NCI-H1417 (cell line): ENCODE measurements at regions not wholly inside any gene's neighbourhood (a gene's known extent, or its start where the extent isn't known, plus 50 kb on each side); places are given as distances from the start of the nearest gene placed in this dataset.
A peak's percentile ranks its signal among the peaks of the same experiment; 100 is the strongest.

Experiments
- DNase-seq, 3 experiments: peaks; one replicate each; lab custom pipeline; 2025; lab: John Stamatoyannopoulos, UW

DNA sequence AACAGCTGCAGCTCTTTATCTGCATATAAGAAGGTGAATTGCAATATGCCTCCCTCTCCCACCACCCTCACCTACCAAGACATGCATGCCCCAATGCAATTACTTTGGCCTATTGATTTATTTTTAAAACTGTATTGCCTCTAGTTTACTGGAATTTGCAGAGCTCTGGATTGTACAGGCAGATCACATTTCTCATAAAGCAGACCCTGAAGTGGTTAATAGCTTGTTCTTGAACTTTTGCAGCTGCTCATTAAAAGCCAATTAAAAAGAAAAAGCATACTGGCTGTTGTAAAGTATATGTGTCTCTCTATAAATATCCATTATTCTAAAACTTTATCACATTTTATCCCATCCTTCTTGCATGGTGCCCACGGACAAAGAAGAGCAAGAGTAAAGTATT, 221.5 kb upstream of the TOPAZ1 start:
- peak in 1 of 3 experiments; percentile 46 for DNase-seq

DNA sequence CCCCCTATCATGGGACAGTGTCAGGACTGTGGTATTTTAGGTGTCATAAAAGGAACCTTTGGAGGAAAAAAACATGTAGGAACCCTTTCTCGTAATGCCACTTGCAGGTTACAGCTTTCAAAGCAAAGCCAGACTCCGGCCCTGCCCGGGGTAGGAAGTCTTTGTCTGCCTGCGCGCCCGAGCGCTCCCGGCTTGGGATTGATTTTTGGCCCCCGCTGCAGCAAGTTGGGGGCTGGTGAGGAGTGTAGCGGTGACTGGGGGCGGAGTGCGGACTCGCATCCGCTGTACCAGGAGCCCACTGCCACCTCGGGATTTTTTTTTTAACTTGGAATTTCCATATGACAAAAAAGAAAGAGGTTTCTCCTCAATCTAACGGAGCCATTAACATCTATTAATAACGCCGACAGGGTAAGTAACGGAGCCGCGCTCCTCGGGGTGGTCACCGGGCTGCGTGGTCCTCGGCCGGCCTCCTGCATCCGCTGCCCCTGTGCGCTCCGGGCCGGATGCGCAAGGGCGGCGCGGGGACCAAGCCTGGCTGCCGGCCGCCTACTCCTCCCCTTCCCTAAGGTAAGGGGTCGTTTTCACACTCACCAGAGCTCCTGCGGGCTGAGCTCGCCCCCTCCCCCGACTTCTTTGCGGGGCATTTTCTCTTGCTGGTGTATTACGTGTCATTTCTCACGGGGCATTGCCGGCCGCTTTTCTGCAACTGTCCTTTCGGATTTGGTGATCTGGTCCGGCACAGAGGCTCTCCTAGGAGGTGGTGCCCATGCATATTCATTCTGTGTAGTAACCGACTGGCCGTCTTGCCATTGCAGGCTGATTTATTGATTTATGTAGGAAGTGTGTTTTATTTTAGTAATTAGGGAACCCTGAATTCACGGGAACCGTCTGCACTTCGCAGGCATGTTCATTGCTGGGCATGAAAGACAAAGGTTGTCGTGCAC, 219.8 kb upstream of the TOPAZ1 start:
- DNase-seq: no peak

DNA sequence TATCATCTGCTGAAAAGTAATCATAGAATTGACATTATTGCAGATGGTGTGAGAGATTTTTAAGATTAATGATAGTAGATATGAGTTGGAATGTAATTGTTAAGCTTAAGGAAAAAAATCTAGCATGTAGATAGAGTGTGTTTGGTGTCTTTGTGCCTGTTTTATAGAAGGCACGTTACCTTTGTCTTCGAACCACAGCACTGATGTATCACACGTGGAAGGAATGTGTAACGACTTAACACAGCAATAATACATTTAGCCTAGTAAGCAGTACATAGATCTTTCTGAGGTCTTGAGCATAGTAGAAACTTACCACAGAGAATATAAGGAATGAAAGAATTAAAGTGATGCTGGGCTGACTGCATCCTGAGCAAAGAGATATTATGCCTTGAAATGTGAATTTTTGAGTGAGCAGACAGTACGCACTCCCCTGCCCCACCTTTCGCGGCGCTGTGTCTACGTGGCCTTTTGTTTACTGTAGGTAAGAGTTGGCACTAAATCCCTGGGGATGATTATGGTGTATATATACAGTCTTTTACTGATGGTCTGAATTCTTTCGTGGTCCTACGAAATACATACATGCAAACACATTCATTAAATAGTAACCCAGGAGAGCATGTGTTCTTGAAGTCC, 217.6 kb upstream of the TOPAZ1 start:
- DNase-seq: no peak

DNA sequence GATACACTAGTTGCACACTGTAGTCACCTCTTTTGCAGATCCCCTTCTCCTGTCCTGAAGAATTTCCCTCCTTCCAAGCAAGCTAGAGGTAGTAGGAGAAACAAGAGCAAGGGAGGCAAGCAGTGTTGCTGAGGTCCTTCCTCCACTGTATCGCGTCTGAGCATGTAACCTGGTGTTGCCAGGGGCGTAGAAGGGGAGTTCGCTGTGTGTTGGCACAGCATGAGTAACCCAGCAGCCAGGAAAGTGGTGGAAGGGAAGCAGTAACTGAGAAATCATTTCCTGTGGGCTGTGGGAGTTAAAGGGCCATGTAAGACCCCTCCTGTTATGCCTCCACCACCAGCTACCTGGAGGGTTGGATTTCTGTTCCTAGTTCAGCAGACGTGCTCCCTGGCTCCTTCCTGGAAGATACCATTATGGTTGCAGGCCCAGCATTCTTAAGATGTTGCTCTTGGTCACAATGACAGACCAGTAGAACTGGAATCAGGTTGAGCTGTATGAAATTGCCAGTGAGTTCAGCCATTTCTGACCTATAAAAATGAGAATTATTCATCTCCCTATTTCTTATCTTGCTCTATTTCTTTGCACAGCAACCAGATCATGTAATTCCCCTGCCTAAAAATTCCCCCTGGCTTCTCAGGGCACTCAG, 215.3 kb upstream of the TOPAZ1 start:
- no peak for DNase-seq

DNA sequence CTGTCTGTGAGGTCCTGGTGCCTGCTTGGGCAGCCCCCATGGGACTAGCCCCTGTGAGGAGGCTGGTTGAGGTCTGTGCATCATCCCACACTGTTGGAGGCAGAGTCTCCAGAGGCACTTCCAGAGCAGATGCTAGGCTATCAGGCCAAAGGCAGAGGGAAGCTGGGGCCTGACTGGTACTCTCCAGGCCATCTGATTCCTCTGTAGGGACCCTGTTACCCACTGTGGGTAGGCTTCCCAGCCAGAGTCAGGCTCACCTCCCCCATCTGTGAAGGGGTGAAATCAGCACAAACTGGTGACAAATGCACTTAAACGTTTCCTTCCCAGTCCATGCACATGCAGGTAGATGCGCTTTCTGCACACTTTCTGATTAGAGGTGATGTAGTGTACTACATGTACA, 212.6 kb upstream of the TOPAZ1 start:
- no peak for DNase-seq

DNA sequence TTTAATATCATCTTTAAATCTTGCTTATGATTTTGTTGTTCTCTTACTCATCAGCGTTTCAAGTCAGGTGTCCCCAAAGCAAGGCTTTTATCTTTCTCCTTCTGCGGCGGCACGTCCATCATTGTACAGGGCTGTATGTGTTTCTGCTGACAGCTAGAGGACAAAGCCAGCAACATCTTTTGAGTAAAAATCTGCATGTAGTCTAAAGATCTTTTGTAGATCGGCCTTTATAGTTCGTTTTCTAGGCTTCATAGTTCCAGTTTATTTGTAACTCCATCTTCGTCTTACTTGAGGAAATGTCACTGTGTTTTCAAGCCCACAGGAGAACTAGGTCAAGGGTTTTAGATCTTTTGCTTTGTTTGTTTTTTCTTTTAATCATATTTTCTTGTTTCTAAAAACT, 211.4 kb upstream of the TOPAZ1 start:
- no peak for DNase-seq

DNA sequence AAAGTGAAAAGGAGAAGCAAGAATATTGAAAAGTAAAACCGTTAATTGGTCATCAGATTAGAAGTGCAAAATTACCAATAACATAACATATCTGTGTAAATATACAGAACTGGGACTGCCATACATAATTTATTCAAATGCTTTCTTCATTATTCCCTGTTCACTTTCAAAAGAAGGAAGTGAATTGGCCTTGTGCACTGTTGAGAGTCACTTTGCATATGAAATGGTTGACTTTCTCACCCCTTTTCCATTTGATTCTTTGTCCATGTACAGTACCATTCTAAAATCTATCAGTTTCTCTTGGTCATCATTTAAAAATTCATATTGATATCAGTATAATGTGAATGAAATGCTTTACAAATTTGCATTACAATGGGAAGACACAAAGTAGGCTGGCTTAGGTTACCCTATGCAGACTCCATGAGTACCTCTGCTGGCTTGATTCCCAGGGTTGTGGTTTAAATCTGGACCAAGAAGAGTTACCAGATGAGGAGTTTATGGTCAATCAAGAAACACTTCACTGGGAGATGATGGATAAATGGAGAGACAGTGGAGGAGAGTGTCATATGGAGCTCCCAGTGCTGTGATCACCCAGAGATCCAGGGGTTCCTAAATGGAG, 210.9 kb upstream of the TOPAZ1 start:
- DNase-seq: peak in 1 of 3 experiments; percentile 89

DNA sequence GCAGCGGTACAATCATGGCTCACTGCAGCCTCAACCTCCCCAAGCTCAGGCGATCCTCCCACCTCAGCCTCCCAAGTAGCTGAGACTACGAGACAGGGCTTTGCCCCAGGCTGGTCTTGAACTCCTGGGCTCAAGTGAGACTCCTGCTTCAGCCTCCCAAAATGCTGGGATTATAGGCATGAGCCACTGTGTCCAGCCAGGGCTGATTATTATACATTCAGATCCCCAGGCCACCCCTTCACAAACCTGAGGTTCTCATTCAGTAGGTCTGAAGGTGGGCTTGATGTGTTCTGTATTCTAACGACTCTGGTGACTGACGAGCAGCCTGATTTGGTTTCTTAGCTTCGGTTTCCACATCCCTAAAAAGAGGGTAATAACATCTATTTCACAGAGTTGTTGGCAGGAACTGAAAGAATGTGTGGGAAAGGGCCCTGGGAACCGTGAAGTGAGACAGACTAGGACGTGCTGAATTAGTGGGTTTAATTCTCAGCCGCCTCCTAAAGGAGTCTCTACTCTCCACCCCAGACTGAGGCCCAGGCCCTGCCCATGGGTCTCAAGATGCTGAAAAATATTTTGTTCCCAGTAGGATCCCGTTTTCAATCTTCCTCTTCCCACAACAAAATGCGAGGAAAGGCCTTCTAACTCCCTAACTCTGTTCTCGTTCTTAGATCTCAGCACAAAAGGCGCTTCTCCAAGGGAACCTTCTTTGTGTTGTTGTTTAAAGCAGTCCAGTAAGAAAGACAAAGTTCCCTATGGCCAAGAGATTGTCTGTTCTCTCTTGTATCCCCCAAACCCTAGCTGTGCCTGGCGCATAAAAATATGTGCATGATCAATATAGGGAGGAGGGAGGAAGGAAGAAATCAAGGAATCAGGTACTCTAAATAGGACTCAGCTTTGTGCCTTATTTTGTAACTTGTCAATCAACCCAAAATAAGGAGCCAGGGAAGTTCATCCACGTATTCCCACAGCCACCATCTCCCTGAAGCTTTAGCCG, 210.0 kb upstream of the TOPAZ1 start:
- DNase-seq: no peak

DNA sequence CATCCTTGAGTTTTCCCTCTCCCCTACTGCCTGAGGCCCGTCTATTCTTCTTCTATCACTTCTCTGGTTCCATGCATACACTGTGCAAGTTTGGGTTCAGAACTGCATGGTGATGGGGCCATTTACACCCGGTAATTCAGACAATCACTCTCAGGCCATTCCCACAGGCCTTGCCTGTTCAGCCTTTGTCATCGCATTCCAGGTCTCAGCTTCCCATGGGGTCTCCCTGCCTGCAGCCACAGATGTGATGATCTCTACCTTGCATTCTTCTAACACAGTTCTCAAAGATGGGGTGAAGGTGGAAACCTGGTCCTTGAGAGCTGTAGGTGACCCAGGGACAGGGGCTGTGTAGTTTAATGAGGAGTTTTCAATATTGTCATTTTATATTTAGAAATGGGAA, 209.2 kb upstream of the TOPAZ1 start:
- no peak for DNase-seq

DNA sequence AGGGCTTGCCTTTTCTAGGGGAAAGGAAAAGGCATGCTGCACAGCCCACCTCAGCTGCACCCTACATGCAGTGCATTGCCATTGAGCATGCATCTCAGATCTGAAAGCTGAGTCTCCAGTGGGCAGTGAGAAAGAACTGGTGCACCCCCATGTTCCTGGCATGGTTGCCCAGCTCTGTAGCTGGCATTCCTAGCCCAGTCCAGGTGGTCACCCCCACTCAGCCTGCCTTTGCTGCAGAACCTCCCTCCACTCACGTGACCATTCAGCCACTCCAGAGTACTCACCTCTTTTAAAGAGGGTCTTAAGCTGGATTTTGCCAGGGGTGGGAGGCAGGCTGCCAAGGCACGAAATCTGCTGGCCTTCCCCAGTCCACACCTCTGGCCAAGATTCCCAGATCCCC, 208.6 kb upstream of the TOPAZ1 start:
- no peak for DNase-seq

DNA sequence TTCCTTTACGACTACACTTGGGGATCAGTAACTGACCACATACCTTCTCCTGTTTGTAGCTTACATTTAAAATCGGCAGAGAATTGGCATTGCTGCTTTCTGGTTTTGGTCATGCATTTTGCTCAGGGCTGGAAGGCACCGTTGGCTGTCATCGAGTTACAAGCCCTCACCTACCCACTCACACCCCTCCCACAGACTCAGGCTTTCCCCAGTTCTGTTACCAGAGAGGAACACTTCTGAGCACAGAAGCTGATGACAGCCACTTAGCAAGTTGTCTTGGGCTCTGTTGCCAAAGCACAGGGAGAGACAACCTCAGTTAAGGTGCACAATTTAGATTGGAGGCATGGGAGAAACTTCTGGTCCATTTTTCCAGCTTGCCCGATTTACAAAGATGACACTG, 204.8 kb upstream of the TOPAZ1 start:
- no peak for DNase-seq

DNA sequence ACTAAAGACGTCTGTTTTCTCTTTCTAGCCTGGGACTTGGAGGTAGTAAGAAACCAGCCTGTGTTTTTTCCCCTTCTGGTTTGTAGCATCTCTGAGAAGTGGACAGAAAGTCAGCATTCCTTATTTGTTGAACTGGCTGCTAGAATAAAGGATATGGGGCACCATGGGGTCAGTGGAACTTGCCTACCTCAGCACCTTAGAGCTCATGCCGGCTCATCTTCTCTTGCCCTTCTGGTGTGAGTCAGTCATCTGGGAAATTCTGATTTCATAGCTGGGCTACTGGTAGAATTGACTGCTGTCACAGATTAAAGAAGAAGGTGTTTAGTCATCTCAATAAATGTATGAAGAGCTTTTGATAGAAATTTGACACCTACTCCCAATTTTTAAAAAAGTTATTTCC, 202.7 kb upstream of the TOPAZ1 start:
- no peak for DNase-seq

DNA sequence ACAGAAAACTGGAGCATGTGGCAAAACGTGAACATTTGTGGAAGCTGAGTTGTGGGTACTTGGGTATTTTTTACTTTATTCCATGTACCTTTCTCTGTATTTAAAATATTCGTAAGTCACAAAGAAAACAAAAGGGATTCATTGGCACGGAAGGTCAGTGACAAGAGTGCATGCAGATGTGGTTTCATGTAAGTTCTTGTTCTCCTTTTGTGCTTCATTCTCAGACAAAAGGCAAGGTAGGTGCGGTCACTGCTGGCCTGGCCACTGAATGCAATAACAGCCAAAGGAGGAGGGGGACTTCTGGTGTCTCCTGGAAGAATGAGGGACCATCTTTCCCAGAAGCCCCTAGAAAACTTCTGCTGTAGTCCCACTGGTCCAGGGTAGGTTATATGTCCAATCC, 200.0 kb upstream of the TOPAZ1 start:
- no peak for DNase-seq

DNA sequence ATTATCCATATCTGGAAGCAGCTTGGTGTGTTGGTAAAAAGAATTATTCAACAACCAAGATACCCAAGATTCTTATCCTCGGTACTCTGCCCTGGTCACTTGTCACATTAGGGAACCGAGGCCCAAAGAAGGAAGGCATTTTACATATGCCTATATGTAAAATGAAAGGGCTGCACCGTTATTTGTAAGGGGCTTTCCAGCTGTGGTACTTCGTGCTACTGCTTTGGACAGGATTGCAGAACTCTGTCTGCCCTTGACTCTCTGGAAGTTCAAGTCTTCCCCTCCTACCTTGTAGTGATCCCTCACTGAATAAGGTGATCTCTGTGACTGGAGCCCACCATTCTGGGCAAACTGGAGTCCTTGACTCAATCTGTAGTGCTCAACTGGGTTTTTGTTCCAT, 198.9 kb upstream of the TOPAZ1 start:
- no peak for DNase-seq

DNA sequence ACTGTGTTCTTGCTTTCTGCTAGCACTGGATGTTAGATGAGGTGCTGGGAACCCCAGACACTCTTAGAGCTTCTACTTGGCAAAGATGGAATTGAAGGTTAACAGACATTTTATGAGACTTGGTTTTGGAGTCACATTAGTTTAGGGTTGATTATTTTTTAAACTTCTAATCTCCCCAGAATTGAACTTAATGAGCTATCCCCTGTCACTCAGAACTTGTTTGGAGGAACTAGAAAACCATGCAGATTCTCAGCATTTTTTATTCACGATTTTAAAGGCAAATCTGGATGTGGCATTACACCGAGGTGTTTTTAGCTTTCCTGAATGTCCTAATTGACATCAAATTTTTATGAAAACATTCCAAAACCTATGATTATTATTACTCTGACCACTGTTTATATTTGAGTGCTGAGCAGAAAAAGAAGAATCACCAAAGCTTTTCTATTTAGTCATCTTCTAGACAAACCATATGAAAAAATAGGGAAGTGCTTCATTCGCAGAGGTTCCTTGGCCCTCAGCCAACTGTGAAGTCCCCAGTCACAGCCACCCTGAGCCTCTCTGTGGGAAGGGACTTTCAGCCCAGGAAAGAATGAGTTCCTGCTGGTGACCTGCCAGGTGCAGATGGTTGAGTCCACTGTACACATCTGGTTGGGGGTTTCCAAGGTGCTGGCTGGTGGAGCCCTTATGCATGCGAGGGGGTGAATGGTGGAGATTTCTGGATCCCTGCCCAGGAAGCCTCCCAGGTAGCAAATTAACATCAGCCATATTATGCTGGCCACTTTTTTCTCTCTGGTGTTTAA, 196.0 kb upstream of the TOPAZ1 start:
- peak; percentile 39 to 90 (median 66) for DNase-seq

DNA sequence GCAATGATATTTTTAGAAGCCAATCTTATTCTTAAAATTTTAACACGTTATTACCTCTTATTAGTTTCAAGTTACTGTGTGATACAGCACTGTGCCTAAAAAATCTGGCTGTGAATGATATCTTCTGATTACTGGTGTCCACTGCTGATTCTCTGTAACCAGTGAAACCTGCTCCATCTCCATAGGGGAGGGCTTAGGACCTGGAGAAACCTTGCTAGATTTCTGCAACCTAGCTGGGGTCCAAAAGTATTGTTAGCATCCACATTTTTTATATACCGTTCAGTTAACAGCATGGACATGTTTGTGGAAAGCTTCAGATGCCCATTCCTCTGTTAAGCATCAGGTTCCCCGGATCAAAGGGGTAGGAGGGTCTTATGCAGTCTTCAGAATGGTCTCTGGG, 193.9 kb upstream of the TOPAZ1 start:
- DNase-seq: no peak

DNA sequence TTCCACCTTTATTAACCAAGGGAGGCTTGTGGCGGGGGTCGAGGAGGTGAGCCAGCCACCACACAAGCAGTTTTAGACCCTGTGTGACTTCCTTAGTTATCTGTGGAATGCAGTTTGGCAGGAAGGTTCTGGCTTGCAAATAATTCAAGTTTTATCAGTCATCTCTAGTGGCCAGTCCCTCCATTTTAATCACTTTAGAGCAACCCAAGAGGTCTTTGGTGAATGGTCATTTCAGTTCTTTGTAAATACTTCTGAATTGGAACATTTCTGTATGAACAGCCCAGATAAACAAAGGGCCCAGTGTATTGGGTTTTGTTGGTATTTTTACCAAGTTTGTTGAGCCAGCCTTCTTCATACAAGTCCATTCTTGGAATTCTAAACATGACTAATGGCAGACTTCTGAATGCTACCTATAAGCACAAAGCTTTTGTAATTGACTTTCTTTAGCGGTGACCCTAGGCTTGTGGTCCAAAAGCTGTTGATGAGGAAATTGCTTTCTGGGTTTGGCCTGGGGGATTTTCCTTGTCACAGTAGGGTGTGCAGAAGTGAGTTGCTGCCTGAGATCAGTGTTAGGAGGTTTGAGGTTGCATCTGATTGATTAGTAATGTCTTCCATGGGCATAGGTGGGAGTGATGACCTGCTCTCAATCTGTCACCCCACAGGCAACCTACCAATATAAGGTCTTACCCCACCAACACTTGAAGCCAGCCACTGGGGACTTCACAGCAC, 193.3 kb upstream of the TOPAZ1 start:
- DNase-seq: no peak

DNA sequence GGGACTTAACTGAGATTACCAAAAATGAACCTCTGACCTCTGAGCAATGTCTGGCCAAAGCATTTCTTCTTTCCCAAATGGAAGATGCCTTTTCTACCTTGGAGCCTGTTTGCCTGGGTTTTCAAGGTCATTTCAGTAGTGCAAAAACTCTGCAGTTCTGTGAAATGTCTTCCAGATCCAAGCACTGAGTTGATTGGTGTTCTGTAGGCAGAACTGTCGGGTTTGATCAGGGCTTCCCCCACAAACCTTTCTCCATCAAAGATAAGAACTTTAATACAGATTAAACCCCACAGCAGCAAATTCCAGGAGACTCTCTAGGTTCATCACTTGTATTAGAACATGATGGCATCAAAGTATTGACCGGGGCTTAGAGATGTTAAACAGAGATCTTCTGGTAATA, 192.7 kb upstream of the TOPAZ1 start:
- DNase-seq: no peak

DNA sequence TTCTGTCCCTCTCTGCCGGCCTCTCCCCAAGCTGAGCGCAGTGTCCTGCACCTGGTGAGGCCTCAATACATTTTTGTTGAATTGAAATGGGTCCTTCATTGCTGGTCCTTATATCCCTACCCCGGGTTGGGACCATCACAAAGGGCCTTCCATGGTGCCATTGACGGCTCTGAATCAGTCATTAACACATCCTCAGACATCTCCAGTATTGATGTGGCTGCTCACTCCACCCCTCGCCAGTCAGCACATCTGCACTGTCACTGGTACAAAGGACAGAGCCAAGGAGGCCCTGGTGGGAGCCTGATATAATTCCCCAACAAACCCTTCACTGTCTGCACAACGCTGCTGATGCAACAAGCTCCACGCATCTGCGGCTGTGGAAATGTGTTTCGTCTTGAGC, 191.6 kb upstream of the TOPAZ1 start:
- DNase-seq: no peak

DNA sequence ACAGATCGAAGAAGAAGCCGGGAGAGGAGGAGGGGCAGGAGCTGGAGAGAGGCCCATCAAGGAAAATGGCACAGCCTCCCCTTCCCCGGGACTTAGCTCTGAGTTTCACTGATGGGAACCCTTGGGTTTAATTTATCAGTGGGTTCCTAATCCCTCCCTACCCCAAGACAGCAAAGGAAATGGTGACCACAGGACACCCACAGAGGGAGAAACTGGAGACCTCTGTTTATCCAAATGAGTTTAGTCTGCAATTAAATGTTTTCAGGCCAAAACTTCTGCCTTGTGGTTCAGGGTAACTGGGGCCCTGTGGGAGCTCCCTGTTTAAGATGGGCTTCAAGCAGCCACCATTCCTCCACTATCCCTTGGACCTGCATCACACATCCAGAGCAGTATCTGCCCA, 190.8 kb upstream of the TOPAZ1 start:
- no peak for DNase-seq
